AG09309 (cell line): ENCODE measurements at regions not wholly inside any gene's neighbourhood (a gene's known extent, or its start where the extent isn't known, plus 50 kb on each side); places are given as distances from the start of the nearest gene placed in this dataset.

Experiments used
- DNase-seq: peaks from one replicate; pipeline ENCODE4 v3.0.0-alpha.2; 2010; ENCODE audit warnings: low read depth
- H3K4me3 ChIP-seq: 2 replicates; pipeline ENCODE4 v1.5.1; 2011; ENCODE audit warnings: mild to moderate bottlenecking, low read depth, low read length, moderate library complexity; ENCODE audit not compliant: control insufficient read depth
- TF ChIP-seq, protein P1 (sequence below): IDR thresholded peaks from 2 replicates; pipeline ENCODE4 v1.5.1; 2011; ENCODE audit warnings: mild to moderate bottlenecking, low read depth, low read length, inconsistent platforms; ENCODE audit not compliant: insufficient read depth, control insufficient read depth; ENCODE audit errors: missing control alignments

- no peak overlapping the region for H3K4me3 ChIP-seq
- no peak for DNase-seq
- TF ChIP-seq, protein P1, sequence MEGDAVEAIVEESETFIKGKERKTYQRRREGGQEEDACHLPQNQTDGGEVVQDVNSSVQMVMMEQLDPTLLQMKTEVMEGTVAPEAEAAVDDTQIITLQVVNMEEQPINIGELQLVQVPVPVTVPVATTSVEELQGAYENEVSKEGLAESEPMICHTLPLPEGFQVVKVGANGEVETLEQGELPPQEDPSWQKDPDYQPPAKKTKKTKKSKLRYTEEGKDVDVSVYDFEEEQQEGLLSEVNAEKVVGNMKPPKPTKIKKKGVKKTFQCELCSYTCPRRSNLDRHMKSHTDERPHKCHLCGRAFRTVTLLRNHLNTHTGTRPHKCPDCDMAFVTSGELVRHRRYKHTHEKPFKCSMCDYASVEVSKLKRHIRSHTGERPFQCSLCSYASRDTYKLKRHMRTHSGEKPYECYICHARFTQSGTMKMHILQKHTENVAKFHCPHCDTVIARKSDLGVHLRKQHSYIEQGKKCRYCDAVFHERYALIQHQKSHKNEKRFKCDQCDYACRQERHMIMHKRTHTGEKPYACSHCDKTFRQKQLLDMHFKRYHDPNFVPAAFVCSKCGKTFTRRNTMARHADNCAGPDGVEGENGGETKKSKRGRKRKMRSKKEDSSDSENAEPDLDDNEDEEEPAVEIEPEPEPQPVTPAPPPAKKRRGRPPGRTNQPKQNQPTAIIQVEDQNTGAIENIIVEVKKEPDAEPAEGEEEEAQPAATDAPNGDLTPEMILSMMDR = no peak
These were observed 339.6 kb downstream of the CHRM3 start for GRCh38 chr1:239725933-239726332.

GRCh38 chr1:239730378-239730777, 344.0 kb downstream of the CHRM3 start:
- TF ChIP-seq, protein P1 = no peak
- DNase-seq = no peak

GRCh38 chr1:239731082-239731748, 344.8 kb downstream of the CHRM3 start:
- H3K4me3 ChIP-seq = no peak overlapping the region
- no peak for DNase-seq
- TF ChIP-seq, protein P1 = no peak

More at GRCh38 chr1:239730378-239730777, 344.0 kb downstream of the CHRM3 start:
- no peak overlapping the region for H3K4me3 ChIP-seq

DNA sequence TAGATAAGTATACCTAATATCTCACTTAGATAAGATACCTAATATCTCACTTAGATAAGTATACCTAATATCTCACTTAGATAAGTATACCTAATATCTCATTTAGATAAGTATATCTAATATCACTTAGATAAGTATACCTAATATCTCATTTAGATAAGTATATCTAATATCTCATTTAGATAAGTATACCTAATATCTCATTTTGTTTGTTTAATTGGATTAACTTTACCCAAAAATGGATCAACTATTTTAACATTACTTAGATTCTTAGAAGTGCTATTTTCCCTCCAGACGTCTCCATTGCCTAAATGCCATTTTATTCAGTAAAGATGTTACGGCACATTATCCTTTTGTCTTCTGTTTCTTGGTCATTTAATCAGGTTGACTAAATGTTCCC, 346.4 kb downstream of the CHRM3 start:
- DNase-seq = no peak
- no peak overlapping the region for H3K4me3 ChIP-seq
- TF ChIP-seq, protein P1 = no peak

- DNase-seq = no peak
- TF ChIP-seq, protein P1 = no peak
- H3K4me3 ChIP-seq = no peak overlapping the region
These were observed 347.6 kb downstream of the CHRM3 start for GRCh38 chr1:239733995-239734394.

GRCh38 chr1:239735111-239735510, 348.7 kb downstream of the CHRM3 start:
- TF ChIP-seq, protein P1 = no peak
- no peak for DNase-seq
- no peak overlapping the region for H3K4me3 ChIP-seq
